Ovary (tissue), 7 donors: ENCODE measurements at regions not wholly inside any gene's neighbourhood (a gene's known extent, or its start where the extent isn't known, plus 50 kb on each side); places are given as distances from the start of the nearest gene placed in this dataset.

ENCODE experiments used
- DNase-seq, 5 donors: peaks; one replicate each; pipeline ENCODE4 v3.0.0-alpha.2; 2019 to 2020
- H3K27ac ChIP-seq, 2 donors: fragments of 200-600 bp; one replicate each; pipeline versions ENCODE4 v1.5.1 to v1.8.0; 2019 to 2022
- H3K27me3 ChIP-seq: fragments of 200-600 bp; one replicate; pipeline ENCODE4 v1.8.0; 2022
- H3K36me3 ChIP-seq: fragments of 200-600 bp; sonication (generic); one replicate; pipeline ENCODE4 v1.5.1; 2019
- H3K4me1 ChIP-seq: one replicate; pipeline ENCODE4 v1.8.1; 2013; ENCODE audit warnings: mild to moderate bottlenecking, moderate library complexity; ENCODE audit not compliant: insufficient read depth
- H3K4me3 ChIP-seq: fragments of 200-600 bp; sonication (generic); one replicate; pipeline ENCODE4 v1.5.1; 2017
- H3K9me3 ChIP-seq, 2 donors: fragments of 200-600 bp in 1 of 2; sonication (generic) in 1 of 2; one replicate each; pipeline versions ENCODE4 v1.5.1 to v1.8.1; 2013 to 2019; ENCODE audit warnings: mild to moderate bottlenecking in 1 of 2, moderate library complexity in 1 of 2
- EP300 ChIP-seq: sonication (generic); formaldehyde crosslinking; IDR thresholded peaks from one replicate; pipeline ENCODE4 v1.6.1; 2017; ENCODE audit warnings: antibody characterized with exemption
- POLR2A ChIP-seq: fragments of 450-650 bp; IDR thresholded peaks from one replicate; pipeline ENCODE4 v1.6.1; 2017; ENCODE audit warnings: antibody characterized with exemption, mild to moderate bottlenecking, moderate library complexity
- WGBS, 3 donors: extraction: QIAGEN DNeasy Blood & Tissue Kit in 1 of 3; methylation state at CpG; one replicate each; pipeline versions ENCODE4 v1.1.5 to v1.1.7; 2013 to 2017; 5-methylcytosine and 5-hydroxymethylcytosine counted together
- intact Hi-C, 4 donors: fragments of 100-400 bp; cut with DNase I; formaldehyde crosslinking; loops; one replicate each; pipeline versions ENCODE4 v1.11.0 to v1.15.1; 2022 to 2023
- TF ChIP-seq, protein P1 (sequence below), 3 donors: fragments of 450-650 bp in 2 of 3; fragments of 200-600 bp in 1 of 3; IDR thresholded peaks; one replicate each; pipeline versions ENCODE4 v1.5.1 to v1.8.0; 2016 to 2022; ENCODE audit warnings: antibody characterized with exemption in 3 of 3, mild to moderate bottlenecking in 1 of 3
- donor health status: DM: no; HTN: no; CAD: no; lungs with moderate emphysema.
- donor health status: DM: no; HTN: no; CAD: no.
- donor health status: Bipolar disorder and iron deficiency.
- donor health status: DM: no; HTN: no; CAD: no.
- donor health status: DM: yes; HTN: yes; CAD: no.

GRCh38 chr9:117864385-117865057 is 160.3 kb downstream of the TLR4 start:
- WGBS, 3 donors = 49 to 56% (median 55%) methylated on average over 6 of the region's 6 CpGs
- no peak for TF ChIP-seq POLR2A
- TF ChIP-seq EP300 = no peak
- TF ChIP-seq, protein P1, sequence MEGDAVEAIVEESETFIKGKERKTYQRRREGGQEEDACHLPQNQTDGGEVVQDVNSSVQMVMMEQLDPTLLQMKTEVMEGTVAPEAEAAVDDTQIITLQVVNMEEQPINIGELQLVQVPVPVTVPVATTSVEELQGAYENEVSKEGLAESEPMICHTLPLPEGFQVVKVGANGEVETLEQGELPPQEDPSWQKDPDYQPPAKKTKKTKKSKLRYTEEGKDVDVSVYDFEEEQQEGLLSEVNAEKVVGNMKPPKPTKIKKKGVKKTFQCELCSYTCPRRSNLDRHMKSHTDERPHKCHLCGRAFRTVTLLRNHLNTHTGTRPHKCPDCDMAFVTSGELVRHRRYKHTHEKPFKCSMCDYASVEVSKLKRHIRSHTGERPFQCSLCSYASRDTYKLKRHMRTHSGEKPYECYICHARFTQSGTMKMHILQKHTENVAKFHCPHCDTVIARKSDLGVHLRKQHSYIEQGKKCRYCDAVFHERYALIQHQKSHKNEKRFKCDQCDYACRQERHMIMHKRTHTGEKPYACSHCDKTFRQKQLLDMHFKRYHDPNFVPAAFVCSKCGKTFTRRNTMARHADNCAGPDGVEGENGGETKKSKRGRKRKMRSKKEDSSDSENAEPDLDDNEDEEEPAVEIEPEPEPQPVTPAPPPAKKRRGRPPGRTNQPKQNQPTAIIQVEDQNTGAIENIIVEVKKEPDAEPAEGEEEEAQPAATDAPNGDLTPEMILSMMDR (IDR thresholded peaks at IDR 0.05) = no peak
- H3K27ac ChIP-seq = no peak overlapping the region
- H3K36me3 ChIP-seq = no peaks in the 10 kb centered on the region
- DNase-seq = no peak
- intact Hi-C loops = no loop called here
- no peak overlapping the region for H3K4me3 ChIP-seq
- H3K27me3 ChIP-seq = no peaks in the 10 kb centered on the region
- H3K9me3 ChIP-seq = no peaks in the 10 kb centered on the region
- H3K4me1 ChIP-seq = no peaks in the 10 kb centered on the region

- Histone ChIP-seq H3K36me3 (no peaks in the 10 kb centered on the region), H3K9me3 (no peaks in the 10 kb centered on the region), H3K4me1 (no peaks in the 10 kb centered on the region), H3K27me3 (no peaks in the 10 kb centered on the region), H3K4me3 (no peak overlapping the region), H3K27ac (no peak overlapping the region)
- intact Hi-C loops = no loop called here
- TF ChIP-seq EP300 (no peak), POLR2A (no peak)
- TF ChIP-seq, protein P1 (IDR thresholded peaks at IDR 0.05) = no peak
- WGBS, 3 donors = 84 to 97% (median 90%) methylated on average over 1 of the region's 1 CpG
- no peak for DNase-seq
Observed at GRCh38 chr9:117868594-117868993, 164.4 kb downstream of the TLR4 start.

- DNase-seq = no peak
- no peak overlapping the region for H3K27ac ChIP-seq
- TF ChIP-seq EP300 (no peak), POLR2A (no peak)
- TF ChIP-seq, protein P1 (IDR thresholded peaks at IDR 0.05) = no peak
- WGBS, 3 donors = 86 to 97% (median 94%) methylated on average over 1 of the region's 1 CpG
- no peaks in the 10 kb centered on the region for H3K4me1 ChIP-seq
- no peaks in the 10 kb centered on the region for H3K36me3 ChIP-seq
- H3K27me3 ChIP-seq = no peaks in the 10 kb centered on the region
- no peak overlapping the region for H3K4me3 ChIP-seq
- no peaks in the 10 kb centered on the region for H3K9me3 ChIP-seq
- intact Hi-C loops = no loop called here
Observed at GRCh38 chr9:117869287-117869686, 165.1 kb downstream of the TLR4 start.

DNA sequence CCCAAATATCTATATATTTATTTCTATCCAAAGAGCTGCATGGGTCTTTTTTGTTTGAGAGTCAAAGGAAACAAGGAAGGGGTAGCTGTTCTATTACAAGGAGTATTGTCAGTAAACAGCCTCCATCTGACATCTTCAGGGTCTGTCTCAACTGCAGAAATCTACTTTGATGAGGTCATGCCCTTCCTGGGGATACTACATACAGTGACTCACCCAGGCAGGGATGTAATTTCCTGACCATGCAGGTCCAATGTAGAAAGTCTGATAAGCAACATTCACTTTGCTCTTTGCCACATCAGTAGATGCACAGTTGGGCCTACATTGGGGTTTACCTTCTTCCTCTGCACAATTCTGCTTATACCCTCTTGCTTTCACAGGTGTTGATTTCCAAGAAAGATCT is 165.5 kb downstream of the TLR4 start:
- intact Hi-C loops = no loop called here
- TF ChIP-seq EP300 = no peak
- no peak for TF ChIP-seq POLR2A
- TF ChIP-seq, protein P1 (IDR thresholded peaks at IDR 0.05) = no peak
- H3K36me3 ChIP-seq = no peaks in the 10 kb centered on the region
- no peaks in the 10 kb centered on the region for H3K4me1 ChIP-seq
- H3K4me3 ChIP-seq = no peak overlapping the region
- no peaks in the 10 kb centered on the region for H3K27me3 ChIP-seq
- no peaks in the 10 kb centered on the region for H3K9me3 ChIP-seq
- no peak for DNase-seq
- no peak overlapping the region for H3K27ac ChIP-seq
